ENCODE measurements at regions not wholly inside any gene's neighbourhood (a gene's known extent, or its start where the extent isn't known, plus 50 kb on each side); places are given as distances from the start of the nearest gene placed in this dataset.

- TF ChIP-seq, protein P1, sequence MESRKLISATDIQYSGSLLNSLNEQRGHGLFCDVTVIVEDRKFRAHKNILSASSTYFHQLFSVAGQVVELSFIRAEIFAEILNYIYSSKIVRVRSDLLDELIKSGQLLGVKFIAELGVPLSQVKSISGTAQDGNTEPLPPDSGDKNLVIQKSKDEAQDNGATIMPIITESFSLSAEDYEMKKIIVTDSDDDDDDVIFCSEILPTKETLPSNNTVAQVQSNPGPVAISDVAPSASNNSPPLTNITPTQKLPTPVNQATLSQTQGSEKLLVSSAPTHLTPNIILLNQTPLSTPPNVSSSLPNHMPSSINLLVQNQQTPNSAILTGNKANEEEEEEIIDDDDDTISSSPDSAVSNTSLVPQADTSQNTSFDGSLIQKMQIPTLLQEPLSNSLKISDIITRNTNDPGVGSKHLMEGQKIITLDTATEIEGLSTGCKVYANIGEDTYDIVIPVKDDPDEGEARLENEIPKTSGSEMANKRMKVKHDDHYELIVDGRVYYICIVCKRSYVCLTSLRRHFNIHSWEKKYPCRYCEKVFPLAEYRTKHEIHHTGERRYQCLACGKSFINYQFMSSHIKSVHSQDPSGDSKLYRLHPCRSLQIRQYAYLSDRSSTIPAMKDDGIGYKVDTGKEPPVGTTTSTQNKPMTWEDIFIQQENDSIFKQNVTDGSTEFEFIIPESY (IDR thresholded peaks at IDR 0.05), result no peak
- no peak for TF ChIP-seq CTCF (IDR thresholded peaks at IDR 0.05; ENCODE audit: low read depth, low read length, missing input control)
- no peak for TF ChIP-seq REST (IDR thresholded peaks at IDR 0.05)
- TF ChIP-seq EGR1 (IDR thresholded peaks at IDR 0.05; ENCODE audit: low read depth in 2 of 2), result no peak
- no peak for TF ChIP-seq YY1 (IDR thresholded peaks at IDR 0.05)
- TF ChIP-seq GABPA (IDR thresholded peaks at IDR 0.05 in 1 of 2, conservative IDR thresholded peaks at IDR 0.05 in 1 of 2), result no peak
- TF ChIP-seq, protein P2, sequence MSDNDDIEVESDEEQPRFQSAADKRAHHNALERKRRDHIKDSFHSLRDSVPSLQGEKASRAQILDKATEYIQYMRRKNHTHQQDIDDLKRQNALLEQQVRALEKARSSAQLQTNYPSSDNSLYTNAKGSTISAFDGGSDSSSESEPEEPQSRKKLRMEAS (IDR thresholded peaks at IDR 0.05), result no peak
- no peak for TF ChIP-seq NR2F2 (IDR thresholded peaks at IDR 0.05)
- no peak for TF ChIP-seq RAD21 (IDR thresholded peaks at IDR 0.05)
- no peak for TF ChIP-seq HNF4G (IDR thresholded peaks at IDR 0.05)
- TF ChIP-seq TAF1 (conservative IDR thresholded peaks at IDR 0.05), result no peak
Measured at GRCh38 chr10:43819464-43820230, 171.0 kb upstream of the ZNF32 start.

Data from liver (tissue), 3 donors.